NCI-H524 treated with DMSO at 0.1 percent for 48 hours (cell line): ENCODE measurements at regions not wholly inside any gene's neighbourhood (a gene's known extent, or its start where the extent isn't known, plus 50 kb on each side); places are given as distances from the start of the nearest gene placed in this dataset.

Experiments used
- DNase-seq: peaks from one replicate; lab custom pipeline; 2025; lab: John Stamatoyannopoulos, UW

DNA sequence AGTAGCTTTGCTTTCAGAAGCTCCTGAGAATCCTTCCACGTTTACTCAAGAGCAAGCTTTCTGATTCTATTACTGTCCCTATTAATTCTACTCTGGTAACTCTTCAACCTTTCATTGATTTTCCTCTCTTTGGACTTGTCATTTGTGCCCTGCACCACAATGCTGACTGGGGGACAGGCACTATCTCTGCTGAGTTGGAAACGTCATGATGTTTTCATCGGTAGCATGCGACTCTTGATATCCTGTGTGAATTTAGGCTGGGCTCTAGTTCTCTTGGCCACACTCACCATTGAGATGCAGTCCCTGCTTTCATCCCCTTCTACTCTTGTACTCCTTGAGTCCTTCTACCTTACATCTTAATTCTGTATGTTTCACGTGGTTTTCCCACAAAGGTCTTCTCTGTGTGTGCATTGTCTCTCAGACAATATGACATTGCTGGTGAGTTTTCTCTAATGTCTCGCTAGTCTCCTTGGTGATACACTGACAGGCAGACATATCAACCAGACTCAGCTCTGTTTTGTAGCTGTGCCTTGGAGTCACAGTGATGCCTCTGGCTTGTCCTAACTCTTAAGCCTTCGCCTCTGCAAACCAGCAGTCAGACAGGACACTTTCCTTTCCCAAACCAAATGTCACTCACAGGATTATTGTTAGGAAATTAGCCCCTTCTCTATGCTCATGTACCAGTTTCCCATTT, 223.6 kb upstream of the ADGRL2 start:
- DNase-seq = no peak

GRCh38 chr1:81574408-81574807, 226.3 kb upstream of the ADGRL2 start:
- no peak for DNase-seq

- no peak for DNase-seq
These were observed 227.3 kb upstream of the ADGRL2 start for GRCh38 chr1:81573458-81573857.

DNA sequence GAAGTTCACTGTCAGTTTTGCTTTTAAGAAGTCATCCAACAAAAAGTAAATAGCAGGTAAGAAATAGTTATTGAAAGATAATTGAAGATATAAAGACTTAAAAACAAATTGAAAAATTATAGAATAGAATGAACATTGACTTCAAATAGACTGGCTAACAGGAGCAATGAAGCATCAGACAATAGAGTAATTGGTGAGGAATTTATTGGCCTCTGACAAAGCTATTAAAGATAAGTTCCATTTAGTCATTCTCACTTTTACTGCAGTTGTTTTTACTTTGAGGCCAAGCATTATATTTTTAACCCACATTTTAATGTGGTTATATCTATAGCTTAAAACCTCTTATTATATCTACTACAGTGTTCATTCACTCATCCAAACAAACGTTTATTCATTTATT, 228.8 kb upstream of the ADGRL2 start:
- no peak for DNase-seq

DNA sequence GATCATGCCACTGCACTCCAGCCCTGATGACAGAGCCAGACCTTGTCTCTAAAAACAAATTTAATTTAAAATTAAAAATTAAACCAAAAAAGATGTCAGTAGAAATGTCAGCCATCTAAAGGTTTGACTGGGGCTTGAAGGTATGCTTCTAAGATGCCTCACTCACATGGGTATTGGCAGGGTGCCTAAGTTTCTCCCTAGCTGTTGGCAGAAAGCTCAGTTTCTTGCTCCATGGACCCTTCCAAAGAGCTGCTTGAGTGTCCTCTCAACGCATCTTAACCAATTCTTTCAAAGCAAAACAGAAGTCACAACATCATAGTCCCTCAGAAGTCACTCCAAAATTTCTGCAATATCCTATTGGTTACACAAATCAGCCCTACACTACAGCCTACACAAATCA, 231.0 kb upstream of the ADGRL2 start:
- DNase-seq = no peak

GRCh38 chr1:81563632-81564031, 237.1 kb upstream of the ADGRL2 start:
- DNase-seq = no peak

DNA sequence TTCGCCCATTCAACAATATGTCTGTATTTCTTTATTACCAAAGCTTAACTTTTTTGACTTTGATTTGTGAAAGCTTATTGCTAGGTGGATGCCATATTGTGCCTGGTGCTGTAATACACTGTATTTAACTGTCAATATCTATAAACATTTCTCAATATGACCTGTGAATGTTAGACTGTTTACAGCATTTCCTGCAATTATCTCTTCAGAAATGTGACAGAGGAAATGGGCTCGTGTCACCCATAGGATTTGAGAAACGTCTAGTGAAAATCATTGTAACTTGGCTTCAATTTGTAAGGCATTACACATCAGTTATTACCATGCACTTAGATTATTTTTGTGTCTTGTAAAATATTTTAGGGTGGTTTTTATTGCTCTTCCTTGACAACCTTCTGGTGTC, 237.8 kb upstream of the ADGRL2 start:
- DNase-seq = no peak

GRCh38 chr1:81560629-81561028, 240.1 kb upstream of the ADGRL2 start:
- DNase-seq = no peak

DNA sequence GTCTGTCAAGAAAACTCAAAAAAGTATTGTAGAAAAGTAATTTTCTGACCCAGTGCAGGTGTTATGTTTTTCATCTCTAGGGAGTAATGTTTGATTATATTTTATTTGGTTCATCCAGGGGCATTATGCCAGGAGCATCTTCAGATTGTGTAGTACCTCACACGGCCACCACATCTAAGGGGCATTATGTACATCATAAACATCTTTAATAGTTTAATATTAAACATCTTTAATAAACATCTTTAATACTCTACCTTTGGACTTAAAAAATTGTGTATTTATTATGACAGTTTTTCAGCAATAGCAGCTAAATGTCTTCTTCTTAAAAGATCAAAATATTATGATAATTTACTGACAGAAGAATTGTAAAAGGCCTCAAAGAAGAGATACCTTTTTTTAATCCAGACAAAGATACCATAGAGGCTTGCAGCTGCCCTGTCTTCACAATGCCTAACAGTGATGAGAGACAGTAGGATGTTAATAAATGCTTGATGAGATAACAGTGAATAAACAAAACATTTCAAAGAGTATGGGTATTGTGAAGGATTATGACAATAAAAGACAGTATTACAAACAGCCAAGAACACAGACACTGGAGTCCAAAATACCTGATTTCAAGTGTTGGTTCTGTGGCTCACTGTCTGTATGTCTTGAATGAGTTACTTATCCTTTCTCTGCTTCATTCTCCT, 240.9 kb upstream of the ADGRL2 start:
- DNase-seq = no peak

DNA sequence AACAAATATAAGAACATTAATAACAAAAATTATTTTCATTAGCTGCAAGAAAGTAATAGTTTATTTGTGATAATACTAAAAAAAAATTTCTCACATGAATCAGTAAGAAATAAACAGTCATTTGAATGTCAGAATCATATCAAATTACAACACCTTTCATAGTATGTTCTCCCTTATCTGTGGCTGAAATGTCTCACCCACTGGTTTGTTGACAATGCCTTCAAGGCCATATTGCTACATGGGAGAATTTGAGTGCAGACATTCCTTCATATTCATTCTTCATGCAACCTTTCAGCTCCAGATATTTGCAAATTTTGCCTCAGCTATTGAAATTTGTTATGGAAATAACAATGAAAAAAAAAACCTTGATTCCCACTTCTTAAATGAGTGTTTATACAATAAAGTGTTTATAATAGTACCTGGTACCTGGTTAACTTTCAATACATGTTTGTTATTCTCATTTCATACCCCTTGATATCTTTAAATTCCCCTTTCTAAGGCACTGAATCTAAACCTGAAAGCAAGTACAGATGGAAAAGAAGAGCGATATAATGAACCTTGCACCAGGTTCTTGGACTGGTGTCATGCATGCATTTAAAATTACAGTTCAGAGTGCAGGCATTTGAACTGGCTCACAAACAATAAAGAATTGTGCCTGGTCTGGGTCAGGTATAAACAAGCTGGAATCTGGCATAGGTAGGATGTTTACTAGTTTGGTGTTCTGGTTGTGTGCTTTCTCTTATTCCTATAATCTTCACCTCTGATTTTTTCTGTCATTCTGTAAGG, 242.2 kb upstream of the ADGRL2 start:
- no peak for DNase-seq

- DNase-seq = no peak
These were observed 243.8 kb upstream of the ADGRL2 start for GRCh38 chr1:81556968-81557367.

GRCh38 chr1:81554534-81554933, 246.2 kb upstream of the ADGRL2 start:
- DNase-seq = no peak

DNA sequence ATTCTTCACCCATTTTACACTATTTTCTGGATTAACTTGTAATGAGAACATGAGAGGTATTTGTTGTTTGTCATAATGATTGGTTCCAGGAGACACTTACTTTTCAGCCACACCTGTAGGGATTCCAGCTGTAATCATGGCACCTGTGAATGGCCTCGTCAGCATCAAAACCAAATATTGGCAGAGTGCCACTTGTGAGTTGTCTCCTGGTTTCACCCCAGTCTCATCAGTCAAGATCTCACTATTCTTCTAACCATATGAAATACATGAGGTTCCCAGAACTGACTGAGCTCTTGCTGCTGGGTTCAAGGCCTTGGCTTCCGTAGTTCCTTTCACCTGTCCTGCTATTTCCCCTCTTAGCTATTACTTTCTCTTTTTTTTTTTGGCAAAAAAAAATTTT, 246.6 kb upstream of the ADGRL2 start:
- DNase-seq = no peak

- DNase-seq = no peak
These were observed 247.2 kb upstream of the ADGRL2 start for GRCh38 chr1:81553503-81553902.

GRCh38 chr1:81551946-81552345, 248.8 kb upstream of the ADGRL2 start:
- no peak for DNase-seq

- DNase-seq = no peak
These were observed 250.0 kb upstream of the ADGRL2 start for GRCh38 chr1:81550753-81551152.

DNA sequence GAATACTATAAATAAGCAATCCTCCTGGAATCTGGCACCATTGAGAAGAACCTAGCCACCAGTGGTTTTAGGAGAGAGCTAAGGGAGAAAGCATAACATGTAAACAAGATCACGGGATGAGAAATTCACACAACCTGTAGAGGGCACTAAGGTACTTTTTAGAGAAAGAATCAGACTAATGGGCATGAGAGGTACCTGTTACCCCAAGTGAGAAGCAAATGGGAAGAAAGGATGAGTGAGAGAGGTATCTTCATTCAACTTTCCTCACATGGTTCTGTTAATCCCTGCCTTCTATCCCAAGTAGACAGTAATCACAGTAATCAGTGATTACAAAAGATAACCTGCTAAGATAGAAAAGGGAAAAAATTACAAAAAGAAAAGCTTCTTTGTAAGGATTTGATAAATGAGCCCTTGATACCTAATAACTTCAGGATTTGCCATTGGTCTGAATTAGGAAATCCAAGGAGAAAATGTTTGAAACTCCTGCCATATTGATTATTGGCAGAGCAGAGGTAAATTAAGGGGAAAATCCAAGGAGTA, 251.1 kb upstream of the ADGRL2 start:
- DNase-seq = peak; percentile 48

- no peak for DNase-seq
These were observed 251.7 kb upstream of the ADGRL2 start for GRCh38 chr1:81548918-81549587.

DNA sequence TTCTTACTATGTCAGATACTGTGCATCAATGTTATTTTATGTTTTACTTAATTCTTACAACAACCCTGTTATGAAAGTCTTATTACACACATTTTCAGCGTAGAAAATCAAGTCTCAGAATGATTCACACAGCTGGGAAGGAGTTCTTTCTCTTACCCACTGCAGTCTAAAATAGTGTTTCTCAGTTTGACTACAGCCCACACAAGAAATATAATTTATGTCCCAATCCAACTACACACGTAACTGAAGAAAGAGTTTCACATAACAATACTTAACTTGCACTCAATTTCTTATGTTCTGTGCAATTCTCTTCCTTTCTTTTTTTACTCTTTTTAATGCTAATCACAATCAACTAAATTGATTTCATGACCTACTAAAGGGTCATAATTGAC, 252.8 kb upstream of the ADGRL2 start:
- no peak for DNase-seq

DNA sequence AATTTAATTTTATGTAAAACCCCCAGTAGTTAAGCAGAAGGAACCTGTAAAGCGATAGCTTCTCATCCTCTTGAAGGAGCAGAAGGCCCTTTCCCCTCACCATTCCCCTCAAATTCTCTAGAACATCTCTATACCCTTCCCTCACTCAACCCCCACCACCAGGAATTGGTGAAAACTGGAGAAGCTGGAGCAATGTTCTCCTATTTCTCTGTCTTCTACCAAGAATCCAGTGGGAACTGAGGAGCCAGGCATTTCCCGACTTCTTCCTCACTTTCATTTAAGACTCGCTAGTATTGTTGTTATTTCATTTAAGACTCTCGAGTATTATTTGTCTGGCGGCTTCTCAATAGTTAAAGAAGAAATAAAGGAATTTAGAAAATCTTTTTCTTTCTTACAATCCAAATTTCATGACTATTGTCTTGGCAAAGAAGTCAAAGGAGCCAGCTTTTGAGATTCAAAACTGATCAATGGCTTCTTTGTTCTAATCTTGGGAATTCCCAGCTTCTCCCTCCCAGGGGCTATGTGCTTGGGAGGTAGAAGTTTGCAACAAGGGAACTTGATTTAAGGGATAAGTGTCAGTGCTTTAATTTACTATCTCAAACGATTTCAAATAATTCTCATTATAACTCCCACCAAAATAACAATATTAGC, 253.3 kb upstream of the ADGRL2 start:
- DNase-seq = no peak

DNA sequence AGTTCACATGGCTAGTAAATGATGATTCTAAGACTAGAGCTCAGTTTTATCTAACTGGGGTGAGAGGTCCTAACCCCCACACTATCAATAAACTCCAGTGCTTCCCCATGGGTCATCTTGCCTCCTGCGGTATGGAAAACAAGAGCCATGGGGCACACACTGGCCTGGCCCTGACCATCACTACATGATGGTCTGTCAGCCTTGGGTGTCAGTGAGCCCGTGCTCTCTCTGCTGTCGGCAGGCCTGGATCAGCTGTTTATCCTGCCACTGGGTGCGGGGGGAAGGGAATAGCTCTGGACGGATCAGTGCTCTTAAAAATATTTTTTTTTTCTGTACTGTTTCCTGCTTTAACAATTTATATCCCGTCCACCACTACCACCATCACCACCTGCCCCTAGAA, 255.0 kb upstream of the ADGRL2 start:
- no peak for DNase-seq

DNA sequence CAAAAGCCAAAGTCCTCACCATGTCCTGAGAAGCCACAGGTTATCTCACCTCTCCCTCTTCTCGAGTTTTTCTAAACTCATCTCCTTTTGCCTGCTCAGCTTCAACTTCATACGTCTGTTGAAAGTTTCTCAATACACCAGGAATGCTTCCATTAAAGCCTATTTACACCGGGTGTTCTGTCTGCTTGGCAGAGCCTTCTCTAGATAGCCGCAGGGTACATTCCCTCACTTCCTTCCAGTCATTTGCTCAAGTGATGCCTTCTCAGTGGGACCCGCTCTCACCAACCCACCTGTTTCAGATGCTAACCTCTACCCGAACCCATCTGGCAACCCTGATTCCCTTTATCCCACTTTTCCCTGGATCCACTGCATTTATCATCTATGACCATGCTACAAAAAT, 257.0 kb upstream of the ADGRL2 start:
- no peak for DNase-seq
